Gastroesophageal sphincter (tissue), 4 donors: ENCODE measurements at regions not wholly inside any gene's neighbourhood (a gene's known extent, or its start where the extent isn't known, plus 50 kb on each side); places are given as distances from the start of the nearest gene placed in this dataset.

Experiments
- ATAC-seq: fragments of 150-250 bp; one replicate; pipeline ENCODE4 v1.9.1; 2016; ENCODE audit warnings: mild to moderate bottlenecking, moderate library complexity
- H3K27ac ChIP-seq, 4 donors: fragments of 200-600 bp; sonication (generic) in 3 of 4; 1 replicate in 3 of 4; 2 replicates in 1 of 4; pipeline ENCODE4 v1.5.1; 2016 to 2019
- H3K27me3 ChIP-seq: fragments of 200-600 bp; sonication (generic); one replicate; pipeline ENCODE4 v1.5.1; 2019
- H3K36me3 ChIP-seq, 2 donors: fragments of 200-600 bp; sonication (generic); one replicate each; pipeline ENCODE4 v1.5.1; 2019; ENCODE audit warnings: control low read depth in 1 of 2
- H3K4me1 ChIP-seq, 3 donors: fragments of 200-600 bp; sonication (generic); 1 replicate in 2 of 3; 2 replicates in 1 of 3; pipeline ENCODE4 v1.5.1; 2016 to 2019; ENCODE audit warnings: control low read depth in 2 of 3
- H3K4me3 ChIP-seq, 2 donors: fragments of 200-600 bp; sonication (generic); one replicate each; pipeline ENCODE4 v1.5.1; 2019; ENCODE audit warnings: mild to moderate bottlenecking in 1 of 2, moderate library complexity in 1 of 2
- H3K9me3 ChIP-seq, 3 donors: fragments of 200-600 bp; sonication (generic); one replicate each; pipeline ENCODE4 v1.5.1; 2017 to 2019; ENCODE audit warnings: control low read depth in 2 of 3
- CTCF ChIP-seq, 4 experiments: fragments of 200-600 bp in 2 of 4; fragments of 450-650 bp in 2 of 4; sonication (generic) in 1 of 4; IDR thresholded peaks; one replicate each; pipeline ENCODE4 v1.5.1; 2017 to 2019; ENCODE audit warnings: antibody characterized with exemption in 4 of 4, mild to moderate bottlenecking in 2 of 4, moderate library complexity in 2 of 4
- EP300 ChIP-seq: sonication (generic); formaldehyde crosslinking; IDR thresholded peaks from one replicate; pipeline ENCODE4 v1.6.1; 2017; ENCODE audit warnings: antibody characterized with exemption, mild to moderate bottlenecking
- POLR2A ChIP-seq, 2 donors: fragments of 450-650 bp; IDR thresholded peaks; one replicate each; pipeline ENCODE4 v1.6.1; 2017; ENCODE audit warnings: antibody characterized with exemption in 2 of 2, mild to moderate bottlenecking in 2 of 2, moderate library complexity in 1 of 2
- POLR2AphosphoS5 ChIP-seq: sonication (generic); formaldehyde crosslinking; IDR thresholded peaks from one replicate; pipeline ENCODE4 v1.6.1; 2017; ENCODE audit warnings: antibody characterized with exemption
- WGBS, 2 donors: methylation state at CpG; one replicate each; pipeline ENCODE4 v1.1.5; 2018; ENCODE audit warnings: low coverage in 1 of 2; 5-methylcytosine and 5-hydroxymethylcytosine counted together

- Histone ChIP-seq H3K4me3 (no peak overlapping the region), H3K4me1 (no peaks in the 10 kb centered on the region), H3K27me3 (peaks cover 14% of the 10 kb centered on the region), H3K27ac (no peak overlapping the region), H3K36me3 (no peaks in the 10 kb centered on the region), H3K9me3 (no peaks in the 10 kb centered on the region)
- TF ChIP-seq CTCF (IDR thresholded peaks at IDR 0.05) (no peak), EP300 (no peak), POLR2AphosphoS5 (no peak), POLR2A (IDR thresholded peaks at IDR 0.05) (no peak)
- 21 to 37% methylated on average over 6 to 7 of the region's 7 CpGs for WGBS, 2 donors
- no peak for ATAC-seq
Measured at GRCh38 chr17:13266606-13267005, 248.8 kb upstream of the ELAC2 start.

- H3K9me3 ChIP-seq = no peaks in the 10 kb centered on the region
- no peaks in the 10 kb centered on the region for H3K36me3 ChIP-seq
- H3K27me3 ChIP-seq = peaks cover 14% of the 10 kb centered on the region
- no peak overlapping the region for H3K4me3 ChIP-seq
- no peak for ATAC-seq
- WGBS, 2 donors = 48 to 55% methylated on average over 2 of the region's 2 CpGs
- H3K4me1 ChIP-seq = no peaks in the 10 kb centered on the region
- TF ChIP-seq EP300 (no peak), POLR2A (IDR thresholded peaks at IDR 0.05) (no peak), CTCF (IDR thresholded peaks at IDR 0.05) (no peak), POLR2AphosphoS5 (no peak)
- H3K27ac ChIP-seq = no peak overlapping the region
Measured at GRCh38 chr17:13265311-13265710, 247.5 kb upstream of the ELAC2 start.

- no peaks in the 10 kb centered on the region for H3K4me1 ChIP-seq
- TF ChIP-seq EP300 (no peak), CTCF (IDR thresholded peaks at IDR 0.05) (no peak), POLR2A (IDR thresholded peaks at IDR 0.05) (no peak), POLR2AphosphoS5 (no peak)
- WGBS, 2 donors = 31 to 42% methylated on average over 4 of the region's 4 CpGs
- no peaks in the 10 kb centered on the region for H3K36me3 ChIP-seq
- no peak for ATAC-seq
- peaks cover 7% of the 10 kb centered on the region for H3K27me3 ChIP-seq
- no peaks in the 10 kb centered on the region for H3K9me3 ChIP-seq
- H3K27ac ChIP-seq = no peak overlapping the region
- H3K4me3 ChIP-seq = no peak overlapping the region
Measured at GRCh38 chr17:13263746-13264145, 245.9 kb upstream of the ELAC2 start.

- Histone ChIP-seq H3K9me3 (no peaks in the 10 kb centered on the region), H3K27ac (no peak overlapping the region), H3K36me3 (no peaks in the 10 kb centered on the region), H3K4me1 (no peaks in the 10 kb centered on the region), H3K4me3 (no peak overlapping the region), H3K27me3 (no peaks in the 10 kb centered on the region)
- TF ChIP-seq EP300 (no peak), CTCF (IDR thresholded peaks at IDR 0.05) (no peak), POLR2A (IDR thresholded peaks at IDR 0.05) (no peak), POLR2AphosphoS5 (no peak)
- no peak for ATAC-seq
- 84% methylated on average over 3 of the region's 3 CpGs; no CpG with 5 or more reads in 1 of the 2 donors for WGBS, 2 donors
Measured at GRCh38 chr17:13256545-13256944, 238.7 kb upstream of the ELAC2 start.

GRCh38 chr17:13253733-13254410 is 236.0 kb upstream of the ELAC2 start:
- no peak overlapping the region for H3K27ac ChIP-seq
- H3K36me3 ChIP-seq = no peaks in the 10 kb centered on the region
- no peak for ATAC-seq
- no peaks in the 10 kb centered on the region for H3K4me1 ChIP-seq
- H3K4me3 ChIP-seq = no peak overlapping the region
- no peak for TF ChIP-seq POLR2AphosphoS5
- no peak for TF ChIP-seq EP300
- no peak for TF ChIP-seq CTCF (IDR thresholded peaks at IDR 0.05)
- no peak for TF ChIP-seq POLR2A (IDR thresholded peaks at IDR 0.05)
- H3K9me3 ChIP-seq = peaks cover 0 to 7% (median 0%) of the 10 kb centered on the region in 3 donors
- WGBS, 2 donors = 32 to 59% methylated on average over 3 of the region's 3 CpGs
- no peaks in the 10 kb centered on the region for H3K27me3 ChIP-seq
